ENCODE measurements at regions not wholly inside any gene's neighbourhood (a gene's known extent, or its start where the extent isn't known, plus 50 kb on each side); places are given as distances from the start of the nearest gene placed in this dataset.

DNA sequence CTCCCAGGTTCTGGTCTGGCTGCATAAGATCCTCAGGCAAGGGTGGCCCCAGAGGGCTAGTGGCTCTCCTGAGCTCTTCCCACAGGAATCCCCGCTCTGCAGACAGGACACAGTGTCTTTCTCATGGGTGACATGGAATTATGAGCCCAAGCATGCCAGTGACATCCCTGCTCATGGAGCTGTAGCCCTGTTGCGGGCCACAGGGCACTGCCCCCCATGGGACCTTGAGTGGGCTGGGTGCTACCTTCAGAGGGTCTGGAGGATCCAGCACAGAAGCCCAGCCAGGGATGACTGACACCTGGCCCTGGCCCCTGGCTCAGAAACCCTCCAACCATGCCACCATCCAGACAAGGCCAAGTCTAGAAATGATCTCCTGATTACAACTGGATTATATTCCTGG, 657.5 kb upstream of the DEFB115 start:
- TF ChIP-seq CTCF (IDR thresholded peaks at IDR 0.05), result no peak
- no peak for TF ChIP-seq POLR2A (IDR thresholded peaks at IDR 0.05)

All from adrenal gland (tissue), 5 donors.